Activated B cell treated with CpG ODN at 0.5 μM for 24 hours (primary cell): ENCODE measurements at regions not wholly inside any gene's neighbourhood (a gene's known extent, or its start where the extent isn't known, plus 50 kb on each side); places are given as distances from the start of the nearest gene placed in this dataset.

Source experiments
- ATAC-seq: fragments of 200-7000 bp; cut with Tn5 transposase; one replicate; pipeline ENCODE4 v1.10.0; 2021; ENCODE audit warnings: low read depth, mild to moderate bottlenecking, moderate library complexity
- CTCF ChIA-PET: fragments of 350-600 bp; sonication (Branson Sonifier 250); formaldehyde crosslinking; loops from one replicate; lab custom pipeline; 2021; ENCODE audit warnings: antibody characterized with exemption; lab: Charles Lee
- POLR2A ChIA-PET: fragments of 350-600 bp; sonication (Branson Sonifier 250); formaldehyde crosslinking; loops from one replicate; lab custom pipeline; 2021; ENCODE audit warnings: antibody characterized with exemption; lab: Charles Lee
- DNase-seq: peaks from one replicate; pipeline ENCODE4 v3.0.0; 2022
- H3K27ac Mint-ChIP-seq: one replicate; pipeline ENCODE4 v1.8.0; 2020; ENCODE audit warnings: mixed read lengths
- H3K27me3 Mint-ChIP-seq: one replicate; pipeline ENCODE4 v1.8.0; 2021; ENCODE audit warnings: mixed read lengths
- H3K36me3 Mint-ChIP-seq: one replicate; pipeline ENCODE4 v1.8.0; 2021; ENCODE audit warnings: low read depth, mixed read lengths
- H3K4me1 Mint-ChIP-seq: one replicate; pipeline ENCODE4 v1.8.0; 2021; ENCODE audit warnings: mixed read lengths
- H3K4me3 Mint-ChIP-seq: one replicate; pipeline ENCODE4 v1.8.0; 2020; ENCODE audit warnings: mild to moderate bottlenecking, mixed read lengths
- H3K9me3 Mint-ChIP-seq: one replicate; pipeline ENCODE4 v1.8.0; 2020; ENCODE audit warnings: mixed read lengths
- CTCF ChIP-seq: fragments of 200-600 bp; IDR thresholded peaks from one replicate; pipeline ENCODE4 v1.8.0; 2022; ENCODE audit warnings: antibody characterized with exemption, mild to moderate bottlenecking
- intact Hi-C: fragments of 100-400 bp; cut with micrococcal nuclease; formaldehyde crosslinking; loops from one replicate; pipeline ENCODE4 v1.15.1; 2024

DNA sequence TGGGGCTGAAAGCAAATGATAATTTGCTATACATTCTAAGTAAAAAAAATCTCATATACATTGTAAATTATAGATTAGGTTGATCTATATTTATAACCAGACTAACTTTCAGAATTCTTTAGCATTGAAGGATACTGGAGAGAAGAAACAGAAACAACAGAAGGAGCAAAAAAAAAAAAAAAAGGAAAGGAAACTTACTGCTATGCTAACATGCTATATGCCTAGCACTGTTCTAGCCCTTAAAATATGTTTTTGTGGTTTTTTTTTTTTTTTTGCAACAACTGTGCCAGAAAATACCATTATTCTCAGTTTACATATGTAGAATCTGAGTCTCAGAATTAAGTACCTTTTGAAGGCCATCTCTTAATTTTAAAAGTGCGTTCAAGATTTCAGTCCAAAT is 204.9 kb upstream of the MC4R start:
- H3K9me3 Mint-ChIP-seq: peaks cover 8% of the 10 kb centered on the region
- H3K27me3 Mint-ChIP-seq: no peaks in the 10 kb centered on the region
- no peak for TF ChIP-seq CTCF
- no peak overlapping the region for H3K4me3 Mint-ChIP-seq
- DNase-seq (no peak), ATAC-seq (no peak)
- intact Hi-C loops: no loop called here
- CTCF ChIA-PET: no interaction called here
- H3K36me3 Mint-ChIP-seq: no peaks in the 10 kb centered on the region
- H3K27ac Mint-ChIP-seq: no peak overlapping the region
- H3K4me1 Mint-ChIP-seq: no peaks in the 10 kb centered on the region
- POLR2A ChIA-PET: no interaction called here

- Mint-ChIP-seq H3K4me1 (no peaks in the 10 kb centered on the region), H3K4me3 (no peak overlapping the region), H3K9me3 (peaks cover 8% of the 10 kb centered on the region), H3K27ac (no peak overlapping the region), H3K36me3 (no peaks in the 10 kb centered on the region), H3K27me3 (peaks cover under 1% of the 10 kb centered on the region)
- no peak for TF ChIP-seq CTCF
- ChIA-PET POLR2A (no interaction called here), CTCF (no interaction called here)
- intact Hi-C loops: no loop called here
- DNase-seq (no peak), ATAC-seq (no peak)
Observed at GRCh38 chr18:60585670-60586069, 213.1 kb upstream of the MC4R start.

DNA sequence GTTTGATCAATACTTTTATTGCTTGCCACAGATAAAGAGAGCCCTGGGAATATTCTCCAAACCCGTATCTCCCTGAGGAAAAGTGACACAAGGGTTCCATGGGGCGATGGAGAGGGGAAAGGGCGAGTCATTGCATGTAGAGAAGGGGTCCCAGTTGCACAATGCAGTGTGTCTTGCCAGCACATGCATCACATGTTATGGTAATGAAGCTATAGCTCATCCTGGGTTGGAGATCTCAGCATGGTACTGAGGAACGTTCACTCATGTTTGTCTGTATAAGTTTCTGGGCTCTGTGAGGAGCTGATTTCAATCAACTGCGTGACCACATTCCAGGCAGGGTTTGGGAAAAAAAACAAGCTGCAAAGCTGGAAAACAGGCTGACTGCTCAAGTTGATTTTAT is 220.7 kb upstream of the MC4R start:
- no peaks in the 10 kb centered on the region for H3K4me1 Mint-ChIP-seq
- ATAC-seq (no peak), DNase-seq (no peak)
- no peak for TF ChIP-seq CTCF
- ChIA-PET POLR2A (no interaction called here), CTCF (no interaction called here)
- H3K27me3 Mint-ChIP-seq: peaks cover 2% of the 10 kb centered on the region
- H3K9me3 Mint-ChIP-seq: no peaks in the 10 kb centered on the region
- H3K36me3 Mint-ChIP-seq: no peaks in the 10 kb centered on the region
- H3K27ac Mint-ChIP-seq: no peak overlapping the region
- no peak overlapping the region for H3K4me3 Mint-ChIP-seq
- intact Hi-C loops: no loop called here

- POLR2A ChIA-PET: no interaction called here
- CTCF ChIA-PET: no interaction called here
- no peaks in the 10 kb centered on the region for H3K27me3 Mint-ChIP-seq
- TF ChIP-seq CTCF: no peak
- no peak overlapping the region for H3K4me3 Mint-ChIP-seq
- no peak overlapping the region for H3K27ac Mint-ChIP-seq
- no peaks in the 10 kb centered on the region for H3K36me3 Mint-ChIP-seq
- H3K4me1 Mint-ChIP-seq: no peaks in the 10 kb centered on the region
- DNase-seq (no peak), ATAC-seq (no peak)
- intact Hi-C loops: no loop called here
- H3K9me3 Mint-ChIP-seq: no peaks in the 10 kb centered on the region
Observed at GRCh38 chr18:60596928-60597327, 224.4 kb upstream of the MC4R start.

- no peaks in the 10 kb centered on the region for H3K36me3 Mint-ChIP-seq
- intact Hi-C loops: no loop called here
- POLR2A ChIA-PET: no interaction called here
Observed at GRCh38 chr18:60599267-60599666, 226.7 kb upstream of the MC4R start.

More at GRCh38 chr18:60599267-60599666, 226.7 kb upstream of the MC4R start:
- CTCF ChIA-PET: no interaction called here
- DNase-seq (no peak), ATAC-seq (no peak)
- H3K4me1 Mint-ChIP-seq: no peaks in the 10 kb centered on the region
- H3K4me3 Mint-ChIP-seq: no peak overlapping the region
- no peaks in the 10 kb centered on the region for H3K9me3 Mint-ChIP-seq
- no peak overlapping the region for H3K27ac Mint-ChIP-seq
- TF ChIP-seq CTCF: no peak
- no peaks in the 10 kb centered on the region for H3K27me3 Mint-ChIP-seq
